OCI-LY1 (cell line): ENCODE measurements at regions not wholly inside any gene's neighbourhood (a gene's known extent, or its start where the extent isn't known, plus 50 kb on each side); places are given as distances from the start of the nearest gene placed in this dataset.

ENCODE experiments used
- EZH2 ChIP-seq: fragments of 200-600 bp; sonication (generic), shearing (Covaris generic); IDR thresholded peaks from 2 replicates; pipeline ENCODE4 v1.8.0; 2017; ENCODE audit warnings: borderline replicate concordance, mixed run types, mild to moderate bottlenecking, antibody characterized with exemption, low read length, moderate library complexity, mixed read lengths
- TF ChIP-seq, protein P1 (sequence below): fragments of 200-600 bp; sonication (generic), shearing (Covaris generic); IDR thresholded peaks from 2 replicates; pipeline ENCODE4 v1.5.1; 2017; ENCODE audit warnings: mild to moderate bottlenecking, antibody characterized with exemption, low read length, moderate library complexity, mixed read lengths

GRCh38 chr1:239722035-239722434 is 335.7 kb downstream of the CHRM3 start:
- TF ChIP-seq, protein P1, sequence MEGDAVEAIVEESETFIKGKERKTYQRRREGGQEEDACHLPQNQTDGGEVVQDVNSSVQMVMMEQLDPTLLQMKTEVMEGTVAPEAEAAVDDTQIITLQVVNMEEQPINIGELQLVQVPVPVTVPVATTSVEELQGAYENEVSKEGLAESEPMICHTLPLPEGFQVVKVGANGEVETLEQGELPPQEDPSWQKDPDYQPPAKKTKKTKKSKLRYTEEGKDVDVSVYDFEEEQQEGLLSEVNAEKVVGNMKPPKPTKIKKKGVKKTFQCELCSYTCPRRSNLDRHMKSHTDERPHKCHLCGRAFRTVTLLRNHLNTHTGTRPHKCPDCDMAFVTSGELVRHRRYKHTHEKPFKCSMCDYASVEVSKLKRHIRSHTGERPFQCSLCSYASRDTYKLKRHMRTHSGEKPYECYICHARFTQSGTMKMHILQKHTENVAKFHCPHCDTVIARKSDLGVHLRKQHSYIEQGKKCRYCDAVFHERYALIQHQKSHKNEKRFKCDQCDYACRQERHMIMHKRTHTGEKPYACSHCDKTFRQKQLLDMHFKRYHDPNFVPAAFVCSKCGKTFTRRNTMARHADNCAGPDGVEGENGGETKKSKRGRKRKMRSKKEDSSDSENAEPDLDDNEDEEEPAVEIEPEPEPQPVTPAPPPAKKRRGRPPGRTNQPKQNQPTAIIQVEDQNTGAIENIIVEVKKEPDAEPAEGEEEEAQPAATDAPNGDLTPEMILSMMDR, result no peak
- no peak for TF ChIP-seq EZH2
